ENCODE measurements at regions not wholly inside any gene's neighbourhood (a gene's known extent, or its start where the extent isn't known, plus 50 kb on each side); places are given as distances from the start of the nearest gene placed in this dataset.

GRCh38 chr5:57576317-57576716, 93.7 kb upstream of the ACTBL2 start:
- H3K36me3 ChIP-seq (ENCODE audit: control insufficient read depth, insufficient read depth, low read length) = no peaks in the 10 kb centered on the region
- no peak for DNase-seq (ENCODE audit: low read depth)
- TF ChIP-seq CTCF (IDR thresholded peaks at IDR 0.05; ENCODE audit: insufficient read depth, low read length, severe bottlenecking) = no peak
- H3K4me3 ChIP-seq (ENCODE audit: low read depth, low read length) = no peak overlapping the region
- no peak for FAIRE-seq
- H3K27me3 ChIP-seq (ENCODE audit: control insufficient read depth, insufficient read depth, low read length) = no peaks in the 10 kb centered on the region

GRCh38 chr5:57575839-57576238, 93.2 kb upstream of the ACTBL2 start:
- Histone ChIP-seq H3K36me3 (ENCODE audit: control insufficient read depth, insufficient read depth, low read length) (no peaks in the 10 kb centered on the region), H3K27me3 (ENCODE audit: control insufficient read depth, insufficient read depth, low read length) (no peaks in the 10 kb centered on the region), H3K4me3 (ENCODE audit: low read depth, low read length) (no peak overlapping the region)
- FAIRE-seq = no peak
- DNase-seq (ENCODE audit: low read depth) = no peak
- TF ChIP-seq CTCF (IDR thresholded peaks at IDR 0.05; ENCODE audit: insufficient read depth, low read length, severe bottlenecking) = no peak

GRCh38 chr5:57572461-57572860, 89.8 kb upstream of the ACTBL2 start:
- FAIRE-seq (no peak), DNase-seq (ENCODE audit: low read depth) (no peak)
- H3K27me3 ChIP-seq (ENCODE audit: control insufficient read depth, insufficient read depth, low read length) = no peaks in the 10 kb centered on the region
- no peaks in the 10 kb centered on the region for H3K36me3 ChIP-seq (ENCODE audit: control insufficient read depth, insufficient read depth, low read length)
- no peak for TF ChIP-seq CTCF (IDR thresholded peaks at IDR 0.05; ENCODE audit: insufficient read depth, low read length, severe bottlenecking)
- no peak overlapping the region for H3K4me3 ChIP-seq (ENCODE audit: low read depth, low read length)

- no peaks in the 10 kb centered on the region for H3K36me3 ChIP-seq (ENCODE audit: control insufficient read depth, insufficient read depth, low read length)
- no peak overlapping the region for H3K4me3 ChIP-seq (ENCODE audit: low read depth, low read length)
- FAIRE-seq = no peak
- TF ChIP-seq CTCF (IDR thresholded peaks at IDR 0.05; ENCODE audit: insufficient read depth, low read length, severe bottlenecking) = no peak
- H3K27me3 ChIP-seq (ENCODE audit: control insufficient read depth, insufficient read depth, low read length) = no peaks in the 10 kb centered on the region
- DNase-seq (ENCODE audit: low read depth) = no peak
Observed at GRCh38 chr5:57569601-57570000, 87.0 kb upstream of the ACTBL2 start.

- no peak for DNase-seq (ENCODE audit: low read depth)
- Histone ChIP-seq H3K27me3 (ENCODE audit: control insufficient read depth, insufficient read depth, low read length) (peaks cover 2% of the 10 kb centered on the region), H3K36me3 (ENCODE audit: control insufficient read depth, insufficient read depth, low read length) (no peaks in the 10 kb centered on the region), H3K4me3 (ENCODE audit: low read depth, low read length) (no peak overlapping the region)
- no peak for TF ChIP-seq CTCF (IDR thresholded peaks at IDR 0.05; ENCODE audit: insufficient read depth, low read length, severe bottlenecking)
- FAIRE-seq = no peak
Observed at GRCh38 chr5:57568136-57568535, 85.5 kb upstream of the ACTBL2 start.

GRCh38 chr5:57566914-57567313, 84.3 kb upstream of the ACTBL2 start:
- no peak overlapping the region for H3K4me3 ChIP-seq (ENCODE audit: low read depth, low read length)
- H3K36me3 ChIP-seq (ENCODE audit: control insufficient read depth, insufficient read depth, low read length) = no peaks in the 10 kb centered on the region
- no peak for TF ChIP-seq CTCF (IDR thresholded peaks at IDR 0.05; ENCODE audit: insufficient read depth, low read length, severe bottlenecking)
- no peak for FAIRE-seq
- DNase-seq (ENCODE audit: low read depth) = peak; percentile 8
- H3K27me3 ChIP-seq (ENCODE audit: control insufficient read depth, insufficient read depth, low read length) = peaks cover 2% of the 10 kb centered on the region
